Neural cell (in vitro differentiated cells): ENCODE measurements at regions not wholly inside any gene's neighbourhood (a gene's known extent, or its start where the extent isn't known, plus 50 kb on each side); places are given as distances from the start of the nearest gene placed in this dataset.

Experiments
- CTCF ChIP-seq: fragments of 450-650 bp; IDR thresholded peaks from 2 replicates; pipeline ENCODE4 v1.5.1; 2014; ENCODE audit warnings: antibody characterized with exemption, mild to moderate bottlenecking, moderate library complexity; ENCODE audit not compliant: poor library complexity, severe bottlenecking
- EP300 ChIP-seq: fragments of 450-650 bp; conservative IDR thresholded peaks from 2 replicates; pipeline ENCODE4 v1.6.1; 2014; ENCODE audit warnings: antibody characterized with exemption, mild to moderate bottlenecking, moderate library complexity; ENCODE audit not compliant: poor library complexity, severe bottlenecking
- EZH2 ChIP-seq: fragments of 200-600, 300-800 bp; shearing (Covaris generic), sonication (generic); IDR thresholded peaks from 2 replicates; pipeline ENCODE4 v1.6.1; 2014; ENCODE audit warnings: antibody characterized with exemption, low read length, borderline replicate concordance, mild to moderate bottlenecking; ENCODE audit not compliant: insufficient read depth, poor library complexity, severe bottlenecking
- MXI1 ChIP-seq: fragments of 450-650 bp; conservative IDR thresholded peaks from 2 replicates; pipeline ENCODE4 v1.6.1; 2014; ENCODE audit warnings: antibody characterized with exemption, mild to moderate bottlenecking; ENCODE audit not compliant: poor library complexity, severe bottlenecking
- POLR2AphosphoS5 ChIP-seq: IDR thresholded peaks from 2 replicates; pipeline ENCODE4 v1.6.1; 2012
- RAD21 ChIP-seq: fragments of 450-650 bp; conservative IDR thresholded peaks from 2 replicates; pipeline ENCODE4 v1.6.1; 2014; ENCODE audit warnings: antibody characterized with exemption, mild to moderate bottlenecking, moderate library complexity
- REST ChIP-seq: IDR thresholded peaks from 2 replicates; pipeline ENCODE4 v1.6.1; 2012; ENCODE audit warnings: borderline replicate concordance
- SMC3 ChIP-seq: fragments of 450-650 bp; conservative IDR thresholded peaks from 2 replicates; pipeline ENCODE4 v1.6.1; 2014; ENCODE audit warnings: antibody characterized with exemption, mild to moderate bottlenecking, moderate library complexity; ENCODE audit not compliant: poor library complexity
- TAF1 ChIP-seq: IDR thresholded peaks from 2 replicates; pipeline ENCODE4 v1.6.1; 2012; ENCODE audit warnings: low read depth

GRCh38 chr7:15737601-15738000, 51.1 kb upstream of the MEOX2 start:
- TF ChIP-seq CTCF (no peak), EZH2 (no peak), TAF1 (no peak), POLR2AphosphoS5 (no peak), EP300 (no peak), REST (no peak), MXI1 (no peak), SMC3 (no peak), RAD21 (no peak)
